ENCODE measurements at regions not wholly inside any gene's neighbourhood (a gene's known extent, or its start where the extent isn't known, plus 50 kb on each side); places are given as distances from the start of the nearest gene placed in this dataset.

DNA sequence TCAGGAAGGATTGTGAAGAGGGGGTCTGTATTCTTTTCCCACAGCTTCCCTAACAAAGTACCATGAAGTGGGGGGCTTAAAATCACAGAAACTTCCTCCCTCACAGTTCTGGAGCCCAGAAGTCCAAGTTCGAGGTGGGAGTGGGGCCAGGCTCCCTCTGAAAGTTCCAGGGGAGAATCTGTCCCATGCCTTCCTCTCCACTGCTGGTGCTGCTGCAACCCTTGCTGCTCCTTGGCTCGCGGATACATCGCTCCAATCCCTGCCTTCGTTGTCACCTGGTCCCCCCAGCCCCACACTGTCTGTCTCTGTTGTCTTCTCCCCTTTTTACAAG is 134.1 kb downstream of the DDX1 start:
- intact Hi-C loops (cut with DNase I), result no loop called here
- Histone ChIP-seq H3K27ac (replicated peaks in 1 of 4) (no peak overlapping the region), H3K36me3 (no peaks in the 10 kb centered on the region), H3K9me3 (no peaks in the 10 kb centered on the region), H3K27me3 (no peaks in the 10 kb centered on the region), H3K4me1 (peaks cover 9 to 12% (median 11%) of the 10 kb centered on the region in 4 donors), H3K4me3 (no peak overlapping the region)
- DNase-seq (ENCODE audit: extremely low spot score), result no peak
- no peak for TF ChIP-seq EP300 (IDR thresholded peaks at IDR 0.05)
- TF ChIP-seq POLR2AphosphoS5 (IDR thresholded peaks at IDR 0.05), result no peak
- WGBS, result 99% methylated on average over 5 of the region's 5 CpGs

DNA sequence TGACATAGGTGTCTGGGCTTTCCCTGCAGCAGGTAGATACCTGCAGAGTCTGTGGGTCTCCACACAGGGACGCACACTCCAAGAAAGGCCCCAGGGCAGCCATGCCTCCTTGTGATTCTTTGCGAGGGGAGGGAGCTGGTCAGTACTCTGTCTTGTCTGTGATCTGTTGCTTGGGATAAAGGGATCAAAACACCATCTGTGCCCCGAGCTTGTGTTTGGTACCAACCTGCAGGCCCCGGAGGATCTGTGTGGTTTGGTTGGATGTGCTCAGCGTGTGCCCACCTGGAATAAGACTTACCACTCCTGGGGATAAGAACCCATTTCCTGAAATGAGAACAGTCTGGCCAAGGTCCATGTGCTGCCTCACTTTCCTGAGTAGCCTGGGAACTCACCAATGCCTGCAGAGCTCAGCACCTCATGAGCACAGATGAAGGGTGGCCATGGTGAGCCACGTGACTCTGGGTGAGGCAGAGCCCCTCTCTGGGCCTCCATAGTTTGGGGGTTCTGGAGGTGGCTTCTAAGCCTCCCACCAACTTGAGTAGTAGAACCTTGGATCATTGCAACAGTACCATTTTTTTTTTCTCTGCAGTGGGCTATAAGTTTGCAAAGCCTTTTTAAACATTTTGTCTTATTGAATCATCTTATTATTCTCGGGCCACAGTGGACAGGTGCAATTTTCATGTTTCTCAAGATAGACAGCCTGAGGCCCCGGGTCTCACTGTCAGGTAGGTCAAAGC is 134.8 kb downstream of the DDX1 start:
- intact Hi-C loops (cut with DNase I), result no loop called here
- no peak for DNase-seq (ENCODE audit: extremely low spot score)
- Histone ChIP-seq H3K9me3 (no peaks in the 10 kb centered on the region), H3K4me1 (peaks cover 17 to 19% (median 18%) of the 10 kb centered on the region in 4 donors), H3K27me3 (no peaks in the 10 kb centered on the region), H3K4me3 (no peak overlapping the region), H3K36me3 (no peaks in the 10 kb centered on the region), H3K27ac (replicated peaks in 1 of 4) (no peak overlapping the region)
- WGBS, result 91% methylated on average over 8 of the region's 8 CpGs
- TF ChIP-seq POLR2A (IDR thresholded peaks at IDR 0.05; ENCODE audit: low read depth) (no peak), EP300 (IDR thresholded peaks at IDR 0.05) (no peak), CTCF (IDR thresholded peaks at IDR 0.05) (no peak), POLR2AphosphoS5 (IDR thresholded peaks at IDR 0.05) (no peak)

DNA sequence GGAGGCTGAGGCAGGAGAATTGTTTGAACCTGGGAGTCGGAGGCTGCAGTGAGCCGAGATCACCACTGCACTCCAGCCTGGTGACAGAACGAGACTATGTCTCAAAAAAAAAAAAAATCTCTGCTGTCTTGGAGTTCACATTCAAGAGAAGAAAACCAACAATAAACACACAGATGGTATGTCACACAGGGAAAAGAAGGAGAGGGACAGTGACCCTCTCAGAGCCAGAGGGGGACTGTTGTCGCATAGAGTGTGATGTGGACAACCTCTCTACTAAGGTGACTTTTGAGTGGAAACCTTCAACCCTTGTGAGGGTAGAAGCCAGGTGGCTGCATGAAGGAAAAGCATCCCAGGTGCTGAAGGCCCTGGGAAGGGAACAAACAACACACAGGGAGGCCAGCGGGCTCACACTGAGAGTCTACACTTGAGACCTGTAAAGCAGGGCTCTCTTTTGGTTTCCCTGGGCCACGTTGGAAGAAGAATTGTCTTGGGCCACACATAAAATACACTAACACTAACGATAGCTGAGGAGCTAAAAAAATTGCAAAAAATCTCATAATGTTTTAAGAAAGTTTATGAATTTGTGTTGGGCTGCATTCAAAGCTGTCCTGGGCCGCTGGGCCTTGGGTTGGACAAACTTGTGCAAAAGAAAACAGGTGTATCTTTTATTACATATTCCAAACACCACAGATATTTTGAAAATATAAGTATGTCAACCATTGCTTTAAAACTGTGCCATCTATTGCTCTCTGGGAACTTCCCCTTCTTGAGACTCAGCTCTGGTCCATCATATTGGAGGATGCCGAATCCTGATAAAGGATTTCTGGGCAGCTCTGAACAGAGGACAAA is 136.0 kb downstream of the DDX1 start:
- H3K4me1 ChIP-seq, result peaks cover 21 to 30% (median 28%) of the 10 kb centered on the region in 4 donors
- no peaks in the 10 kb centered on the region for H3K9me3 ChIP-seq
- TF ChIP-seq POLR2AphosphoS5 (IDR thresholded peaks at IDR 0.05), result no peak
- H3K27me3 ChIP-seq, result no peaks in the 10 kb centered on the region
- no peak overlapping the region for H3K27ac ChIP-seq (replicated peaks in 1 of 4)
- DNase-seq (ENCODE audit: extremely low spot score), result no peak
- no peaks in the 10 kb centered on the region for H3K36me3 ChIP-seq
- WGBS, result 84% methylated on average over 9 of the region's 9 CpGs
- H3K4me3 ChIP-seq, result no peak overlapping the region
- intact Hi-C loops (cut with DNase I), result no loop called here

- no peak overlapping the region for H3K27ac ChIP-seq (replicated peaks in 1 of 4)
- H3K36me3 ChIP-seq, result no peaks in the 10 kb centered on the region
- H3K4me3 ChIP-seq, result no peak overlapping the region
- H3K4me1 ChIP-seq, result peaks cover 27 to 37% (median 32%) of the 10 kb centered on the region in 4 donors
- TF ChIP-seq POLR2A (IDR thresholded peaks at IDR 0.05; ENCODE audit: low read depth) (no peak), POLR2AphosphoS5 (IDR thresholded peaks at IDR 0.05) (no peak), EP300 (IDR thresholded peaks at IDR 0.05) (no peak), CTCF (IDR thresholded peaks at IDR 0.05) (no peak)
- intact Hi-C loops (cut with DNase I), result no loop called here
- WGBS, result 91% methylated on average over 8 of the region's 9 CpGs
- H3K9me3 ChIP-seq, result no peaks in the 10 kb centered on the region
- no peak for DNase-seq (ENCODE audit: extremely low spot score)
- no peaks in the 10 kb centered on the region for H3K27me3 ChIP-seq
Observed at GRCh38 chr2:15728245-15728938, 136.7 kb downstream of the DDX1 start.

DNA sequence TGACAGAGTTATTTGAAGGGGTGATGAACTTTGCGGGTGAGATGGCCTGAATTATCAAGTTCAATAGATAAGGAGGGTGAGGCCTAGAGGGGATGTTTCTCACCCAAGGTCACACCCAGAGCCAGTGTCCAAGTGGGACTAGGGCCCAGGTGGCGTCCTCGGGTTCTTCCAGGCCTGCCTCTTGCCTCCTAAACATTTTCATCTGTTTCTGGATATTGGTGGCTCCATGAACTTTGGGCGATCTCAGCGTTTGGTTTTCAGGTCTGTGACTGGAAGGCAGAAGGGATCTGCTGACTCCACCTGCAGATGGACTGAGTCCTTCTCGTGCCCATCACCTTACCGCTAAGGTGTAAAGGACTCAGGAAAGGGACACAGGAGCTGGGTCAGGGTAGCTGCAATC is 137.3 kb downstream of the DDX1 start:
- 94% methylated on average over 7 of the region's 7 CpGs for WGBS
- TF ChIP-seq CTCF (IDR thresholded peaks at IDR 0.05) (no peak), POLR2A (IDR thresholded peaks at IDR 0.05; ENCODE audit: low read depth) (no peak)

More for the DNA sequence above, 137.3 kb downstream of the DDX1 start:
- H3K4me1 ChIP-seq, result peaks cover 30 to 43% (median 39%) of the 10 kb centered on the region in 4 donors
- H3K36me3 ChIP-seq, result no peaks in the 10 kb centered on the region
- intact Hi-C loops (cut with DNase I), result no loop called here
- no peak overlapping the region for H3K4me3 ChIP-seq
- no peaks in the 10 kb centered on the region for H3K9me3 ChIP-seq
- H3K27ac ChIP-seq (replicated peaks in 1 of 4), result no peak overlapping the region
- no peak for DNase-seq (ENCODE audit: extremely low spot score)
- no peaks in the 10 kb centered on the region for H3K27me3 ChIP-seq

Measured in esophagus muscularis mucosa (tissue), 4 donors.